Spleen (tissue), 11 donors: ENCODE measurements at regions not wholly inside any gene's neighbourhood (a gene's known extent, or its start where the extent isn't known, plus 50 kb on each side); places are given as distances from the start of the nearest gene placed in this dataset.

ENCODE experiments used
- DNase-seq: peaks from one replicate; pipeline ENCODE4 v3.0.0-alpha.2; 2020
- H3K27ac ChIP-seq, 8 donors: fragments of 200-600 bp; sonication (generic) in 7 of 8; 1 replicate in 4 of 8; 2 replicates in 4 of 8; pipeline versions ENCODE4 v1.5.0 to v1.8.0; 2016 to 2021; ENCODE audit warnings: inconsistent platforms in 4 of 8, mild to moderate bottlenecking in 4 of 8, moderate library complexity in 1 of 8
- H3K27me3 ChIP-seq, 7 donors: fragments of 200-600 bp; sonication (generic) in 6 of 7; replicated peaks in 1 of 7; 1 replicate in 4 of 7; 2 replicates in 3 of 7; pipeline versions ENCODE4 v1.5.0 to v1.8.0; 2016 to 2021; ENCODE audit warnings: inconsistent platforms in 3 of 7, mild to moderate bottlenecking in 1 of 7
- H3K36me3 ChIP-seq, 6 donors: fragments of 200-600 bp; sonication (generic) in 5 of 6; 1 replicate in 4 of 6; 2 replicates in 2 of 6; pipeline versions ENCODE4 v1.5.0 to v1.8.0; 2016 to 2021; ENCODE audit warnings: inconsistent platforms in 2 of 6
- H3K4me1 ChIP-seq, 6 donors: fragments of 200-600 bp; sonication (generic) in 5 of 6; 1 replicate in 3 of 6; 2 replicates in 3 of 6; pipeline versions ENCODE4 v1.5.0 to v1.8.0; 2016 to 2021; ENCODE audit warnings: inconsistent platforms in 3 of 6
- H3K4me3 ChIP-seq, 8 donors: fragments of 200-600 bp; sonication (generic) in 7 of 8; 1 replicate in 4 of 8; 2 replicates in 4 of 8; pipeline versions ENCODE4 v1.5.0 to v1.8.0; 2016 to 2021; ENCODE audit warnings: inconsistent platforms in 4 of 8, mild to moderate bottlenecking in 4 of 8, moderate library complexity in 2 of 8
- H3K9me3 ChIP-seq, 8 donors: fragments of 200-600 bp; sonication (generic) in 7 of 8; 1 replicate in 4 of 8; 2 replicates in 4 of 8; pipeline versions ENCODE4 v1.5.0 to v1.8.0; 2016 to 2021; ENCODE audit warnings: inconsistent platforms in 4 of 8
- CTCF ChIP-seq, 11 experiments: fragments of 200-600 bp in 7 of 11; fragments of 450-650 bp in 4 of 11; sonication (generic) in 4 of 11; IDR thresholded peaks in 8 of 11; conservative IDR thresholded peaks in 3 of 11; 1 replicate in 7 of 11; 2 replicates in 4 of 11; pipeline versions ENCODE4 v1.4.0 to v1.8.0; 2016 to 2021; ENCODE audit warnings: antibody characterized with exemption in 11 of 11, inconsistent platforms in 4 of 11, mild to moderate bottlenecking in 1 of 11
- POLR2A ChIP-seq, 3 donors: fragments of 450-650 bp; IDR thresholded peaks; one replicate each; pipeline ENCODE4 v1.5.1; 2017; ENCODE audit warnings: antibody characterized with exemption in 3 of 3, mild to moderate bottlenecking in 1 of 3
- POLR2AphosphoS5 ChIP-seq, 3 donors: sonication (generic); formaldehyde crosslinking; IDR thresholded peaks; one replicate each; pipeline ENCODE4 v1.5.1; 2017; ENCODE audit warnings: antibody characterized with exemption in 3 of 3
- WGBS, 5 donors: extraction: QIAGEN DNeasy Blood & Tissue Kit in 3 of 5; methylation state at CpG; one replicate each; pipeline versions ENCODE4 v1.1.5 to v1.1.7; 2013 to 2018; 5-methylcytosine and 5-hydroxymethylcytosine counted together
- intact Hi-C: fragments of 100-400 bp; cut with DNase I; formaldehyde crosslinking; loops from one replicate; pipeline ENCODE4 v1.15.0; 2023; ENCODE audit warnings: low total_unique reads
- donor health status: healthy with polysubstance abuse.
- donor health status: DM: no; HTN: no; CAD: no; lungs with moderate emphysema.
- donor health status: DM: no; HTN: no; CAD: no.
- donor health status: Bipolar disorder and iron deficiency.
- donor health status: healthy.
- donor health status: DM: no; HTN: no; CAD: no.
- donor health status: DM: yes; HTN: yes; CAD: no.

- Histone ChIP-seq H3K4me3 (no peak overlapping the region), H3K36me3 (no peaks in the 10 kb centered on the region), H3K9me3 (peaks cover 0 to 3% (median 0%) of the 10 kb centered on the region in 8 donors), H3K27me3 (no peaks in the 10 kb centered on the region), H3K4me1 (no peaks in the 10 kb centered on the region), H3K27ac (no peak overlapping the region)
- no peak for DNase-seq
- TF ChIP-seq POLR2A (IDR thresholded peaks at IDR 0.05), result no peak
- no peak for TF ChIP-seq POLR2AphosphoS5 (IDR thresholded peaks at IDR 0.05)
- TF ChIP-seq CTCF (IDR thresholded peaks at IDR 0.05 in 8 of 11, conservative IDR thresholded peaks at IDR 0.05 in 3 of 11), result no peak
- WGBS, 5 donors, result 67 to 80% (median 73%) methylated on average over 10 of the region's 10 CpGs
- intact Hi-C loops, result no loop called here
These were observed 382.7 kb downstream of the LIG4 start for GRCh38 chr13:107832500-107833100.

GRCh38 chr13:107830804-107831203, 384.5 kb downstream of the LIG4 start:
- Histone ChIP-seq H3K27me3 (no peaks in the 10 kb centered on the region), H3K4me1 (no peaks in the 10 kb centered on the region), H3K36me3 (no peaks in the 10 kb centered on the region), H3K9me3 (peaks cover 0 to 3% (median 0%) of the 10 kb centered on the region in 8 donors), H3K27ac (no peak overlapping the region), H3K4me3 (no peak overlapping the region)
- TF ChIP-seq POLR2A (IDR thresholded peaks at IDR 0.05) (no peak), POLR2AphosphoS5 (IDR thresholded peaks at IDR 0.05) (no peak), CTCF (IDR thresholded peaks at IDR 0.05 in 8 of 11, conservative IDR thresholded peaks at IDR 0.05 in 3 of 11) (no peak)
- DNase-seq, result no peak
- 83 to 90% (median 85%) methylated on average over 3 of the region's 3 CpGs for WGBS, 5 donors
- intact Hi-C loops, result no loop called here

- no peak for TF ChIP-seq POLR2AphosphoS5 (IDR thresholded peaks at IDR 0.05)
- TF ChIP-seq POLR2A (IDR thresholded peaks at IDR 0.05), result no peak
- no peak for TF ChIP-seq CTCF (IDR thresholded peaks at IDR 0.05 in 8 of 11, conservative IDR thresholded peaks at IDR 0.05 in 3 of 11)
- no peaks in the 10 kb centered on the region for H3K36me3 ChIP-seq
- no peak overlapping the region for H3K4me3 ChIP-seq
- no peaks in the 10 kb centered on the region for H3K27me3 ChIP-seq
- WGBS, 5 donors, result 84 to 86% (median 84%) methylated on average over 11 of the region's 11 CpGs
- no peaks in the 10 kb centered on the region for H3K4me1 ChIP-seq
- no peak for DNase-seq
- no peak overlapping the region for H3K27ac ChIP-seq
- H3K9me3 ChIP-seq, result no peaks in the 10 kb centered on the region
- intact Hi-C loops, result no loop called here
These were observed 387.3 kb downstream of the LIG4 start for GRCh38 chr13:107827840-107828549.

GRCh38 chr13:107824635-107825034, 390.7 kb downstream of the LIG4 start:
- no peak for TF ChIP-seq POLR2A (IDR thresholded peaks at IDR 0.05)
- TF ChIP-seq CTCF (IDR thresholded peaks at IDR 0.05 in 8 of 11, conservative IDR thresholded peaks at IDR 0.05 in 3 of 11), result no peak
- no peak for TF ChIP-seq POLR2AphosphoS5 (IDR thresholded peaks at IDR 0.05)
- Histone ChIP-seq H3K4me1 (no peaks in the 10 kb centered on the region), H3K36me3 (no peaks in the 10 kb centered on the region), H3K4me3 (no peak overlapping the region), H3K27me3 (no peaks in the 10 kb centered on the region), H3K27ac (no peak overlapping the region), H3K9me3 (no peaks in the 10 kb centered on the region)
- WGBS, 5 donors, result 78 to 92% (median 81%) methylated on average over 7 of the region's 7 CpGs
- intact Hi-C loops, result no loop called here
- DNase-seq, result no peak
